ENCODE measurements at regions not wholly inside any gene's neighbourhood (a gene's known extent, or its start where the extent isn't known, plus 50 kb on each side); places are given as distances from the start of the nearest gene placed in this dataset.

- TF ChIP-seq CTCF (conservative IDR thresholded peaks at IDR 0.05 in 1 of 2, IDR thresholded peaks at IDR 0.05 in 1 of 2; ENCODE audit: extremely low read depth in 1 of 2, insufficient read depth in 1 of 2, low read depth in 1 of 2, low read length in 2 of 2) (no peak), EZH2 (IDR thresholded peaks at IDR 0.05; ENCODE audit: borderline replicate concordance, low read length) (no peak)
Observed at GRCh38 chr2:234291765-234292204, 205.1 kb downstream of the ARL4C start.
